KMS-11 (cell line): ENCODE measurements at regions not wholly inside any gene's neighbourhood (a gene's known extent, or its start where the extent isn't known, plus 50 kb on each side); places are given as distances from the start of the nearest gene placed in this dataset.

Experiments
- H2AFZ ChIP-seq: fragments of 200-600 bp; sonication (generic); 2 replicates; pipeline ENCODE4 v1.6.1; 2016; ENCODE audit warnings: antibody characterized with exemption, mixed run types, low read depth
- H3K27ac ChIP-seq: fragments of 200-600 bp; sonication (generic); 2 replicates; pipeline ENCODE4 v1.6.1; 2016; ENCODE audit warnings: mild to moderate bottlenecking, mixed run types
- H3K27me3 ChIP-seq: fragments of 200-600 bp; sonication (generic); 2 replicates; pipeline ENCODE4 v1.6.1; 2017; ENCODE audit warnings: mild to moderate bottlenecking, low read depth, mixed run types, moderate library complexity; ENCODE audit not compliant: insufficient read depth
- H3K36me3 ChIP-seq: fragments of 200-600 bp; sonication (generic); 2 replicates; pipeline ENCODE4 v1.6.1; 2017; ENCODE audit warnings: mild to moderate bottlenecking, mixed run types; ENCODE audit not compliant: insufficient read depth
- H3K4me1 ChIP-seq: fragments of 200-600 bp; sonication (generic); 2 replicates; pipeline ENCODE4 v1.6.1; 2016; ENCODE audit warnings: mild to moderate bottlenecking, low read depth, mixed run types; ENCODE audit not compliant: poor library complexity, severe bottlenecking
- H3K4me2 ChIP-seq: fragments of 200-600 bp; sonication (generic); 2 replicates; pipeline ENCODE4 v1.7.0; 2016; ENCODE audit warnings: mild to moderate bottlenecking, mixed run types
- H3K4me3 ChIP-seq: fragments of 200-600 bp; sonication (generic); IDR thresholded peaks from 2 replicates; pipeline ENCODE4 v1.6.1; 2017; ENCODE audit warnings: low read depth, low read length, mixed read lengths; ENCODE audit not compliant: insufficient read depth
- H3K79me2 ChIP-seq: fragments of 200-600 bp; sonication (generic); 2 replicates; pipeline ENCODE4 v1.6.1; 2016; ENCODE audit warnings: low read depth, mixed run types; ENCODE audit not compliant: insufficient read depth
- H3K9ac ChIP-seq: fragments of 200-600 bp; sonication (generic); 2 replicates; pipeline ENCODE4 v1.6.1; 2016; ENCODE audit warnings: mild to moderate bottlenecking, mixed run types
- H4K20me1 ChIP-seq: fragments of 200-600 bp; sonication (generic); 2 replicates; pipeline ENCODE4 v1.6.1; 2016; ENCODE audit warnings: mild to moderate bottlenecking, mixed run types; ENCODE audit not compliant: insufficient read depth
- TF ChIP-seq, protein P1 (sequence below): fragments of 200-600 bp; sonication (generic); conservative IDR thresholded peaks from 2 replicates; pipeline ENCODE4 v1.6.1; 2017; ENCODE audit warnings: low read depth, mild to moderate bottlenecking, antibody characterized with exemption, low read length, moderate library complexity, mixed read lengths

GRCh38 chr11:114909866-114910265 is 231.5 kb downstream of the NXPE2 start:
- no peaks in the 10 kb centered on the region for H3K79me2 ChIP-seq
- H3K36me3 ChIP-seq, result no peaks in the 10 kb centered on the region
- H4K20me1 ChIP-seq, result no peaks in the 10 kb centered on the region
- H3K4me3 ChIP-seq, result no peak overlapping the region
- H3K9ac ChIP-seq, result no peak overlapping the region
- TF ChIP-seq, protein P1, sequence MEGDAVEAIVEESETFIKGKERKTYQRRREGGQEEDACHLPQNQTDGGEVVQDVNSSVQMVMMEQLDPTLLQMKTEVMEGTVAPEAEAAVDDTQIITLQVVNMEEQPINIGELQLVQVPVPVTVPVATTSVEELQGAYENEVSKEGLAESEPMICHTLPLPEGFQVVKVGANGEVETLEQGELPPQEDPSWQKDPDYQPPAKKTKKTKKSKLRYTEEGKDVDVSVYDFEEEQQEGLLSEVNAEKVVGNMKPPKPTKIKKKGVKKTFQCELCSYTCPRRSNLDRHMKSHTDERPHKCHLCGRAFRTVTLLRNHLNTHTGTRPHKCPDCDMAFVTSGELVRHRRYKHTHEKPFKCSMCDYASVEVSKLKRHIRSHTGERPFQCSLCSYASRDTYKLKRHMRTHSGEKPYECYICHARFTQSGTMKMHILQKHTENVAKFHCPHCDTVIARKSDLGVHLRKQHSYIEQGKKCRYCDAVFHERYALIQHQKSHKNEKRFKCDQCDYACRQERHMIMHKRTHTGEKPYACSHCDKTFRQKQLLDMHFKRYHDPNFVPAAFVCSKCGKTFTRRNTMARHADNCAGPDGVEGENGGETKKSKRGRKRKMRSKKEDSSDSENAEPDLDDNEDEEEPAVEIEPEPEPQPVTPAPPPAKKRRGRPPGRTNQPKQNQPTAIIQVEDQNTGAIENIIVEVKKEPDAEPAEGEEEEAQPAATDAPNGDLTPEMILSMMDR, result no peak
- H3K4me1 ChIP-seq, result no peaks in the 10 kb centered on the region
- H3K27me3 ChIP-seq, result no peaks in the 10 kb centered on the region
- H3K4me2 ChIP-seq, result no peak overlapping the region
- no peak overlapping the region for H2AFZ ChIP-seq
- no peak overlapping the region for H3K27ac ChIP-seq

DNA sequence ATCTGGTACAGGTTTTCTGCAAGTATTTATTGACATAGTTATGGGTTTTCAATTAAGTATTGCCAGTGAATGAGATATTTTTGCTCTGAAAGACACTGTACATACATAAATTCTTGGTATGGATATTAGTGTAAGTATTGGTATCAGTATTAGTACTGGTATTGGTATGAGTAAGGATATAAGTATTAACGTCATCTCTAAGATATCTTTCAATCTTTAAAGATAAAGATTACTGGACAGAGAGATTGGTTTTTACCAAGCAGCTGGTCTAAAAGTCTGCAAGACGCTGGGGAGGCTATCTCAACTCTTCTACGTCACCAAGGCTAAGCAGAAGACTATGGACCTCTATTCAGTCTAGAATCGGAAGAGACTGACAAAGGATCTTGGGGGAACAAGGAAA is 234.5 kb downstream of the NXPE2 start:
- no peaks in the 10 kb centered on the region for H3K4me1 ChIP-seq
- TF ChIP-seq, protein P1, result no peak
- no peaks in the 10 kb centered on the region for H3K79me2 ChIP-seq
- no peaks in the 10 kb centered on the region for H4K20me1 ChIP-seq
- H3K9ac ChIP-seq, result no peak overlapping the region
- H3K4me3 ChIP-seq, result no peak overlapping the region
- H3K27ac ChIP-seq, result no peak overlapping the region
- no peak overlapping the region for H3K4me2 ChIP-seq
- no peaks in the 10 kb centered on the region for H3K36me3 ChIP-seq
- no peaks in the 10 kb centered on the region for H3K27me3 ChIP-seq
- no peak overlapping the region for H2AFZ ChIP-seq

DNA sequence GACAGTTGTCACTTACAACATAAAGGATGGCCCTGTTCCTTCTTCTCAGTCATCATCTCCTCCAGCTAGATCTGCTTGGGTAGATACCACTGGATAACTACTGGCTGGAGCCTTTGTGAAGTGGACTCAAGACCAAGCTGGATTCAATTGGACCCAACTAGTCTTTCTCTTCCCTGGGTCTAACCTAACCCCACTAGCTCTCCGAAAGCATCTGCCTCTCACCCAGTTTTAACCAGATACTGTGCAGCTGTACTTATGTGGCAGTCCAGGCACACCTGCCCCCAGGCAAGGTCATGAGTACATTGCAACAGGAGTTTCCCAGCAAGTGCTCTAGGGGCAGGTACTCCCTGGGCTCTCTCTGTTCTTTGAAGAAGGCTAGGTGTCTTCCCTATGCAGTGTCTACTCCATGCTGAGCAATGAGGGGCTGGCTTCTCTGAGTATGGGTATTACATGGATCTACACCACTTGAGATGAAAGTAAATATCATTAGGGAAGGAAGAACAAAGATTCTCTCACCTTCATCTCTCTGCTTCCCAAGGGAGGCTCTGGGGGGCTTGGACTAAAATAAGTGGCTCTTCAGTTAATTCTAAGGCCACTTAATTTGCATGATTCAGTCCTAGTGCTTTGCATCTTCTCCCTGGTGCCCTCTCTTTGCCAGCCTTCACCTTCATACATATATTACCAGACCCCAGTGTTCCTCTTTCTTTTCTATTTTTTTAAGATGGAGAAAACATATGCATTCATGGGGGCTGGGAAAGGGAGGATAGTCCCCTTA is 236.1 kb downstream of the NXPE2 start:
- Histone ChIP-seq H4K20me1 (no peaks in the 10 kb centered on the region), H3K27ac (no peak overlapping the region), H3K27me3 (no peaks in the 10 kb centered on the region), H3K36me3 (no peaks in the 10 kb centered on the region), H3K9ac (no peak overlapping the region), H3K4me2 (no peak overlapping the region), H3K4me3 (no peak overlapping the region), H3K4me1 (no peaks in the 10 kb centered on the region), H3K79me2 (no peaks in the 10 kb centered on the region), H2AFZ (no peak overlapping the region)
- TF ChIP-seq, protein P1, result no peak

GRCh38 chr11:114915871-114916805 is 237.8 kb downstream of the NXPE2 start:
- no peak overlapping the region for H3K9ac ChIP-seq
- H4K20me1 ChIP-seq, result no peaks in the 10 kb centered on the region
- no peak overlapping the region for H3K27ac ChIP-seq
- H3K4me2 ChIP-seq, result no peak overlapping the region
- TF ChIP-seq, protein P1, result no peak
- no peaks in the 10 kb centered on the region for H3K4me1 ChIP-seq
- no peaks in the 10 kb centered on the region for H3K36me3 ChIP-seq
- no peak overlapping the region for H2AFZ ChIP-seq
- no peaks in the 10 kb centered on the region for H3K27me3 ChIP-seq
- no peaks in the 10 kb centered on the region for H3K79me2 ChIP-seq
- no peak overlapping the region for H3K4me3 ChIP-seq
